GM21619 (cell line): ENCODE measurements at regions not wholly inside any gene's neighbourhood (a gene's known extent, or its start where the extent isn't known, plus 50 kb on each side); places are given as distances from the start of the nearest gene placed in this dataset.
"Not testable (repeated sequence)": the region's sequence is repeated elsewhere in the genome, so short reads cannot be mapped to it uniquely, and the experiment has no call there.

Experiments
- ATAC-seq: cut with Tn5 transposase; IDR thresholded peaks from one replicate; pipeline ENCODE4 v1.9.1; 2021; ENCODE audit not compliant: unreplicated experiment

GRCh38 chr1:229856009-229856650 lies 210.9 kb upstream of the GALNT2 start:
- ATAC-seq = peak; percentile 97

- ATAC-seq = no peak
Measured at GRCh38 chr1:229857585-229857984, 209.5 kb upstream of the GALNT2 start.

GRCh38 chr1:229859026-229859425 lies 208.0 kb upstream of the GALNT2 start:
- ATAC-seq = no peak

GRCh38 chr1:229860926-229861325 lies 206.1 kb upstream of the GALNT2 start:
- ATAC-seq = no peak

- no peak for ATAC-seq
Measured at GRCh38 chr1:229862017-229862774, 204.8 kb upstream of the GALNT2 start.

- ATAC-seq = no peak
Measured at GRCh38 chr1:229863651-229864545, 203.1 kb upstream of the GALNT2 start.

GRCh38 chr1:229864686-229865230 lies 202.3 kb upstream of the GALNT2 start:
- no peak for ATAC-seq

- not testable (repeated sequence) for ATAC-seq
Measured at GRCh38 chr1:229865321-229865720, 201.7 kb upstream of the GALNT2 start.

GRCh38 chr1:229867726-229868125 lies 199.3 kb upstream of the GALNT2 start:
- ATAC-seq = no peak

GRCh38 chr1:229869240-229869639 lies 197.8 kb upstream of the GALNT2 start:
- ATAC-seq = no peak

- no peak for ATAC-seq
Measured at GRCh38 chr1:229869687-229870086, 197.4 kb upstream of the GALNT2 start.

GRCh38 chr1:229870381-229870780 lies 196.7 kb upstream of the GALNT2 start:
- no peak for ATAC-seq

- ATAC-seq = no peak
Measured at GRCh38 chr1:229871078-229871676, 195.9 kb upstream of the GALNT2 start.

- ATAC-seq = no peak
Measured at GRCh38 chr1:229874136-229874535, 192.9 kb upstream of the GALNT2 start.

GRCh38 chr1:229874609-229875008 lies 192.4 kb upstream of the GALNT2 start:
- no peak for ATAC-seq

GRCh38 chr1:229875086-229875485 lies 192.0 kb upstream of the GALNT2 start:
- ATAC-seq = no peak

- ATAC-seq = no peak
Measured at GRCh38 chr1:229879746-229880145, 187.3 kb upstream of the GALNT2 start.

- no peak for ATAC-seq
Measured at GRCh38 chr1:229880271-229881170, 186.5 kb upstream of the GALNT2 start.

GRCh38 chr1:229882621-229883020 lies 184.4 kb upstream of the GALNT2 start:
- no peak for ATAC-seq
